K562 (cell line): ENCODE measurements at regions not wholly inside any gene's neighbourhood (a gene's known extent, or its start where the extent isn't known, plus 50 kb on each side); places are given as distances from the start of the nearest gene placed in this dataset.

Source experiments
- BMI1 ChIP-seq: fragments of 150-350 bp; IDR thresholded peaks from 2 replicates; pipeline ENCODE4 v1.6.1; 2014; ENCODE audit warnings: low read length
- FOXA3 ChIP-seq, 2 experiments: fragments of 450-650 bp in 1 of 2; sonication (generic) in 1 of 2; formaldehyde crosslinking; IDR thresholded peaks in 1 of 2; conservative IDR thresholded peaks in 1 of 2; 2 replicates each; pipeline versions ENCODE4 v1.4.0 to v1.8.0; 2020 to 2022; ENCODE audit warnings: mild to moderate bottlenecking in 2 of 2, missing genetic modification reagents in 1 of 2
- FOXK1 ChIP-seq: sonication (generic); formaldehyde crosslinking; IDR thresholded peaks from 2 replicates; pipeline ENCODE4 v1.8.0; 2022; ENCODE audit warnings: missing genetic modification reagents, mild to moderate bottlenecking, borderline replicate concordance
- GABPB2 ChIP-seq: fragments of 250-450 bp; sonication (Bioruptor Pico); conservative IDR thresholded peaks from 2 replicates; pipeline ENCODE4 v1.5.1; 2021; ENCODE audit warnings: mild to moderate bottlenecking
- NR1H2 ChIP-seq: sonication (generic); formaldehyde crosslinking; IDR thresholded peaks from 2 replicates; pipeline ENCODE4 v1.4.0; 2020; ENCODE audit warnings: mild to moderate bottlenecking, missing genetic modification reagents
- NR3C1 ChIP-seq: sonication (generic); formaldehyde crosslinking; IDR thresholded peaks from 2 replicates; pipeline ENCODE4 v1.8.1; 2022; ENCODE audit warnings: missing genetic modification reagents
- RAD21 ChIP-seq, 2 experiments: fragments of 250-450 bp in 1 of 2; fragments of 450-650 bp in 1 of 2; sonication (Bioruptor Pico) in 1 of 2; formaldehyde crosslinking in 1 of 2; IDR thresholded peaks in 1 of 2; conservative IDR thresholded peaks in 1 of 2; 2 replicates each; pipeline versions ENCODE4 v1.4.0 to v1.8.0; 2020 to 2022; ENCODE audit warnings: mild to moderate bottlenecking in 2 of 2, moderate library complexity in 1 of 2
- RFX7 ChIP-seq: fragments of 250-450 bp; sonication (Bioruptor Pico); IDR thresholded peaks from 2 replicates; pipeline ENCODE4 v1.5.1; 2021; ENCODE audit warnings: mild to moderate bottlenecking
- SETDB1 ChIP-seq: IDR thresholded peaks from one replicate; pipeline ENCODE4 v1.6.1; 2012; ENCODE audit warnings: low read length, control low read depth, inconsistent platforms
- SMAD4 ChIP-seq: fragments of 250-450 bp; sonication (Bioruptor Pico); conservative IDR thresholded peaks from 2 replicates; pipeline ENCODE4 v1.8.0; 2021; ENCODE audit warnings: inconsistent platforms, mild to moderate bottlenecking, moderate library complexity
- SMARCA5 ChIP-seq: fragments of 450-650 bp; IDR thresholded peaks from 2 replicates; pipeline ENCODE4 v1.6.1; 2016
- TCFL5 ChIP-seq: fragments of 250-450 bp; sonication (Bioruptor Pico); conservative IDR thresholded peaks from 2 replicates; pipeline ENCODE4 v1.6.1; 2021; ENCODE audit warnings: mild to moderate bottlenecking, moderate library complexity, matching md5 sums
- ZNF133 ChIP-seq: fragments of 250-450 bp; sonication (Bioruptor Pico); IDR thresholded peaks from 2 replicates; pipeline ENCODE4 v1.4.0; 2020; ENCODE audit warnings: mild to moderate bottlenecking
- ZNF184 ChIP-seq: sonication (generic); formaldehyde crosslinking; IDR thresholded peaks from 2 replicates; pipeline ENCODE4 v1.5.0; 2020; ENCODE audit warnings: missing genetic modification reagents
- ZNF23 ChIP-seq: fragments of 250-450 bp; sonication (Bioruptor Pico); IDR thresholded peaks from 2 replicates; pipeline ENCODE4 v1.4.0; 2020; ENCODE audit warnings: mild to moderate bottlenecking
- ZNF324 ChIP-seq: fragments of 250-450 bp; sonication (Bioruptor Pico); IDR thresholded peaks from 2 replicates; pipeline ENCODE4 v1.4.0; 2020; ENCODE audit warnings: mild to moderate bottlenecking
- ZNF41 ChIP-seq: fragments of 250-450 bp; sonication (Bioruptor Pico); conservative IDR thresholded peaks from 2 replicates; pipeline ENCODE4 v1.4.0; 2020; ENCODE audit warnings: mild to moderate bottlenecking
- TF ChIP-seq, protein P1 (sequence below), 3 experiments: IDR thresholded peaks in 2 of 3; conservative IDR thresholded peaks in 1 of 3; 2 replicates each; pipeline ENCODE4 v1.5.1; 2011 to 2012; ENCODE audit warnings: low read length in 3 of 3, mild to moderate bottlenecking in 3 of 3, control low read depth in 2 of 3, improper control_type of control experiment in 1 of 3, inconsistent platforms in 1 of 3, low read depth in 1 of 3, mixed read lengths in 1 of 3, moderate library complexity in 1 of 3; ENCODE audit not compliant: insufficient read depth in 2 of 3
- TF ChIP-seq, protein P2 (sequence below): fragments of 450-650 bp; IDR thresholded peaks from 2 replicates; pipeline ENCODE4 v1.6.1; 2014; ENCODE audit warnings: low read depth, mild to moderate bottlenecking, moderate library complexity, borderline replicate concordance
- TF ChIP-seq, protein P3 (sequence below): fragments of 450-650 bp; IDR thresholded peaks from 2 replicates; pipeline ENCODE4 v1.6.1; 2016; ENCODE audit warnings: low read depth, mild to moderate bottlenecking, moderate library complexity
- TF ChIP-seq, protein P4 (sequence below): fragments of 250-450 bp; sonication (Bioruptor Pico); IDR thresholded peaks from 2 replicates; pipeline ENCODE4 v1.5.1; 2021; ENCODE audit warnings: mild to moderate bottlenecking
- TF ChIP-seq, protein P5 (sequence below): sonication (generic); formaldehyde crosslinking; IDR thresholded peaks from 2 replicates; pipeline ENCODE4 v1.9.0; 2022; ENCODE audit warnings: mild to moderate bottlenecking, missing genetic modification reagents
- TF ChIP-seq, protein P6 (sequence below): IDR thresholded peaks from 3 replicates; pipeline ENCODE4 v1.6.1; 2011; ENCODE audit warnings: borderline replicate concordance, mild to moderate bottlenecking; ENCODE audit not compliant: insufficient read length, insufficient read depth

DNA sequence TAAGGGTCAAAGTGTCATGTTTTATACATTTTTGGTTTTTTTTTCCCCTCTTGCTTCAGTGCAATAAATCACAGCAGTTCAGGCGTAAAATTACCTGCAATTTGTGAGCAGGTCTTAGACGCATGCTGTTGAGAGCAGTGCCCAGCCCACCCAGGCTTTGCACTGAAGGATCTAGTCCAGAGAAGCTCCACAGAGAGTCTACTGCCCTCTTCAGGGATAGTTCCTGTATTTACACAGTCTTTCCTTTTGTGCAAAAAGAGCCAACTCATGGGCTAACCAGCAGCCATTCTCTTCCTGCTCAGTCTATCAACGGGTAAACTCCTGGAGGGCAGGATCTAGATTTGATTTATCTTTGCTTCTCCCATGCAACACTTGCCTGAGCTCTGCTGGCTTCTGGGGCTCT is 82.2 kb upstream of the NAMPT start (continued):
- TF ChIP-seq ZNF184 (CRISPR knock-in tag) (no peak), GABPB2 (no peak), BMI1 (no peak), SMAD4 (CRISPR knock-in tag) (0 out of 2 replicates have a peak, but pooled peaks have one; percentile 34), RAD21 (CRISPR knock-in tag; conservative IDR thresholded peaks at IDR 0.05 in 1 of 2, IDR thresholded peaks at IDR 0.05 in 1 of 2) (peak; percentile 85 to 92), ZNF23 (CRISPR knock-in tag) (no peak), ZNF133 (CRISPR knock-in tag) (no peak), TCFL5 (CRISPR knock-in tag) (no peak), SMARCA5 (no peak), RFX7 (no peak), FOXA3 (CRISPR knock-in tag; conservative IDR thresholded peaks at IDR 0.05 in 1 of 2, IDR thresholded peaks at IDR 0.05 in 1 of 2) (peak; percentile 88 to 91; a peak in 3 of 4 replicates), NR1H2 (0 out of 2 replicates have a peak, but pooled peaks have one; percentile 52), SETDB1 (no peak), NR3C1 (CRISPR knock-in tag) (no peak), ZNF324 (CRISPR knock-in tag) (no peak), ZNF41 (CRISPR knock-in tag) (no peak), FOXK1 (CRISPR knock-in tag) (no peak)
- TF ChIP-seq, protein P1, sequence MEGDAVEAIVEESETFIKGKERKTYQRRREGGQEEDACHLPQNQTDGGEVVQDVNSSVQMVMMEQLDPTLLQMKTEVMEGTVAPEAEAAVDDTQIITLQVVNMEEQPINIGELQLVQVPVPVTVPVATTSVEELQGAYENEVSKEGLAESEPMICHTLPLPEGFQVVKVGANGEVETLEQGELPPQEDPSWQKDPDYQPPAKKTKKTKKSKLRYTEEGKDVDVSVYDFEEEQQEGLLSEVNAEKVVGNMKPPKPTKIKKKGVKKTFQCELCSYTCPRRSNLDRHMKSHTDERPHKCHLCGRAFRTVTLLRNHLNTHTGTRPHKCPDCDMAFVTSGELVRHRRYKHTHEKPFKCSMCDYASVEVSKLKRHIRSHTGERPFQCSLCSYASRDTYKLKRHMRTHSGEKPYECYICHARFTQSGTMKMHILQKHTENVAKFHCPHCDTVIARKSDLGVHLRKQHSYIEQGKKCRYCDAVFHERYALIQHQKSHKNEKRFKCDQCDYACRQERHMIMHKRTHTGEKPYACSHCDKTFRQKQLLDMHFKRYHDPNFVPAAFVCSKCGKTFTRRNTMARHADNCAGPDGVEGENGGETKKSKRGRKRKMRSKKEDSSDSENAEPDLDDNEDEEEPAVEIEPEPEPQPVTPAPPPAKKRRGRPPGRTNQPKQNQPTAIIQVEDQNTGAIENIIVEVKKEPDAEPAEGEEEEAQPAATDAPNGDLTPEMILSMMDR (IDR thresholded peaks at IDR 0.05 in 2 of 3, conservative IDR thresholded peaks at IDR 0.05 in 1 of 3; ENCODE audit: insufficient read depth in 2 of 3, low read depth in 1 of 3, low read length in 3 of 3), result peak; percentile 69 to 87 (median 74)
- TF ChIP-seq, protein P2, sequence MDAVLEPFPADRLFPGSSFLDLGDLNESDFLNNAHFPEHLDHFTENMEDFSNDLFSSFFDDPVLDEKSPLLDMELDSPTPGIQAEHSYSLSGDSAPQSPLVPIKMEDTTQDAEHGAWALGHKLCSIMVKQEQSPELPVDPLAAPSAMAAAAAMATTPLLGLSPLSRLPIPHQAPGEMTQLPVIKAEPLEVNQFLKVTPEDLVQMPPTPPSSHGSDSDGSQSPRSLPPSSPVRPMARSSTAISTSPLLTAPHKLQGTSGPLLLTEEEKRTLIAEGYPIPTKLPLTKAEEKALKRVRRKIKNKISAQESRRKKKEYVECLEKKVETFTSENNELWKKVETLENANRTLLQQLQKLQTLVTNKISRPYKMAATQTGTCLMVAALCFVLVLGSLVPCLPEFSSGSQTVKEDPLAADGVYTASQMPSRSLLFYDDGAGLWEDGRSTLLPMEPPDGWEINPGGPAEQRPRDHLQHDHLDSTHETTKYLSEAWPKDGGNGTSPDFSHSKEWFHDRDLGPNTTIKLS, result peak; percentile 42; the same call in 1 of the 2 replicates
- TF ChIP-seq, protein P3, sequence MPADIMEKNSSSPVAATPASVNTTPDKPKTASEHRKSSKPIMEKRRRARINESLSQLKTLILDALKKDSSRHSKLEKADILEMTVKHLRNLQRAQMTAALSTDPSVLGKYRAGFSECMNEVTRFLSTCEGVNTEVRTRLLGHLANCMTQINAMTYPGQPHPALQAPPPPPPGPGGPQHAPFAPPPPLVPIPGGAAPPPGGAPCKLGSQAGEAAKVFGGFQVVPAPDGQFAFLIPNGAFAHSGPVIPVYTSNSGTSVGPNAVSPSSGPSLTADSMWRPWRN, result no peak
- TF ChIP-seq, protein P4, sequence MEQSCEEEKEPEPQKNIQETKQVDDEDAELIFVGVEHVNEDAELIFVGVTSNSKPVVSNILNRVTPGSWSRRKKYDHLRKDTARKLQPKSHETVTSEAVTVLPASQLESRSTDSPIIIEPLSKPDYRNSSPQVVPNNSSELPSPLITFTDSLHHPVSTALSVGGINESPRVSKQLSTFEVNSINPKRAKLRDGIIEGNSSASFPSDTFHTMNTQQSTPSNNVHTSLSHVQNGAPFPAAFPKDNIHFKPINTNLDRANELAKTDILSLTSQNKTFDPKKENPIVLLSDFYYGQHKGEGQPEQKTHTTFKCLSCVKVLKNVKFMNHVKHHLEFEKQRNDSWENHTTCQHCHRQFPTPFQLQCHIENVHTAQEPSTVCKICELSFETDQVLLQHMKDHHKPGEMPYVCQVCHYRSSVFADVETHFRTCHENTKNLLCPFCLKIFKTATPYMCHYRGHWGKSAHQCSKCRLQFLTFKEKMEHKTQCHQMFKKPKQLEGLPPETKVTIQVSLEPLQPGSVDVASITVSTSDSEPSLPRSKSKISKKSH (CRISPR knock-in tag), result no peak
- TF ChIP-seq, protein P5, sequence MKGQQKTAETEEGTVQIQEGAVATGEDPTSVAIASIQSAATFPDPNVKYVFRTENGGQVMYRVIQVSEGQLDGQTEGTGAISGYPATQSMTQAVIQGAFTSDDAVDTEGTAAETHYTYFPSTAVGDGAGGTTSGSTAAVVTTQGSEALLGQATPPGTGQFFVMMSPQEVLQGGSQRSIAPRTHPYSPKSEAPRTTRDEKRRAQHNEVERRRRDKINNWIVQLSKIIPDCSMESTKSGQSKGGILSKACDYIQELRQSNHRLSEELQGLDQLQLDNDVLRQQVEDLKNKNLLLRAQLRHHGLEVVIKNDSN (CRISPR knock-in tag), result no peak
- TF ChIP-seq, protein P6, sequence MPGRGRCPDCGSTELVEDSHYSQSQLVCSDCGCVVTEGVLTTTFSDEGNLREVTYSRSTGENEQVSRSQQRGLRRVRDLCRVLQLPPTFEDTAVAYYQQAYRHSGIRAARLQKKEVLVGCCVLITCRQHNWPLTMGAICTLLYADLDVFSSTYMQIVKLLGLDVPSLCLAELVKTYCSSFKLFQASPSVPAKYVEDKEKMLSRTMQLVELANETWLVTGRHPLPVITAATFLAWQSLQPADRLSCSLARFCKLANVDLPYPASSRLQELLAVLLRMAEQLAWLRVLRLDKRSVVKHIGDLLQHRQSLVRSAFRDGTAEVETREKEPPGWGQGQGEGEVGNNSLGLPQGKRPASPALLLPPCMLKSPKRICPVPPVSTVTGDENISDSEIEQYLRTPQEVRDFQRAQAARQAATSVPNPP, result no peak
